ENCODE measurements at regions not wholly inside any gene's neighbourhood (a gene's known extent, or its start where the extent isn't known, plus 50 kb on each side); places are given as distances from the start of the nearest gene placed in this dataset.
A peak's percentile ranks its signal among the peaks of the same experiment; 100 is the strongest.
"Not testable (repeated sequence)": the region's sequence is repeated elsewhere in the genome, so short reads cannot be mapped to it uniquely, and the experiment has no call there.

- TF ChIP-seq CTCF (IDR thresholded peaks at IDR 0.05) = no peak
- DNase-seq (ENCODE audit: low spot score) = no peak
- Histone ChIP-seq H3K27ac (peak overlapping the region; percentile 38 to 76), H3K4me3 (no peak overlapping the region)
These were observed 148.1 kb downstream of the PCDH7 start for GRCh38 chr4:30868111-30868895.

GRCh38 chr4:30869387-30869786 is 149.2 kb downstream of the PCDH7 start:
- DNase-seq (ENCODE audit: low spot score); H3K27ac ChIP-seq; H3K4me3 ChIP-seq: not testable (repeated sequence)

GRCh38 chr4:30870513-30870912 is 150.3 kb downstream of the PCDH7 start:
- DNase-seq (ENCODE audit: low spot score) = no peak
- TF ChIP-seq CTCF (IDR thresholded peaks at IDR 0.05) = no peak
- Histone ChIP-seq H3K4me3 (no peak overlapping the region), H3K27ac (no peak overlapping the region)

GRCh38 chr4:30875658-30876269 is 155.6 kb downstream of the PCDH7 start:
- DNase-seq (ENCODE audit: low spot score) = no peak
- H3K27ac ChIP-seq = no peak overlapping the region
- no peak for TF ChIP-seq CTCF (IDR thresholded peaks at IDR 0.05)
- no peak overlapping the region for H3K4me3 ChIP-seq

- no peak overlapping the region for H3K4me3 ChIP-seq
- TF ChIP-seq CTCF (IDR thresholded peaks at IDR 0.05) = no peak
- no peak overlapping the region for H3K27ac ChIP-seq
- DNase-seq (ENCODE audit: low spot score) = no peak
These were observed 159.9 kb downstream of the PCDH7 start for GRCh38 chr4:30879855-30880598.

GRCh38 chr4:30881985-30882384 is 161.8 kb downstream of the PCDH7 start:
- TF ChIP-seq CTCF (IDR thresholded peaks at IDR 0.05) = no peak
- Histone ChIP-seq H3K4me3 (no peak overlapping the region), H3K27ac (no peak overlapping the region)
- no peak for DNase-seq (ENCODE audit: low spot score)

GRCh38 chr4:30882443-30882842 is 162.3 kb downstream of the PCDH7 start:
- no peak for DNase-seq (ENCODE audit: low spot score)
- TF ChIP-seq CTCF (IDR thresholded peaks at IDR 0.05) = no peak
- Histone ChIP-seq H3K4me3 (no peak overlapping the region), H3K27ac (no peak overlapping the region)
